ENCODE measurements at regions not wholly inside any gene's neighbourhood (a gene's known extent, or its start where the extent isn't known, plus 50 kb on each side); places are given as distances from the start of the nearest gene placed in this dataset.

GRCh38 chr5:89900346-89900745 lies 509.2 kb downstream of the CETN3 start:
- no peaks in the 10 kb centered on the region for H3K4me1 Mint-ChIP-seq (ENCODE audit: low read depth, unreplicated experiment)
- H3K9me3 Mint-ChIP-seq (ENCODE audit: unreplicated experiment) = peaks cover 3% of the 10 kb centered on the region
- no peaks in the 10 kb centered on the region for H3K27me3 ChIP-seq (ENCODE audit: insufficient read depth, low read length)
- H3K36me3 ChIP-seq (ENCODE audit: insufficient read depth, low read length) = no peaks in the 10 kb centered on the region
- no peak overlapping the region for H3K9ac ChIP-seq (ENCODE audit: low read length)
- no peak overlapping the region for H3K4me3 Mint-ChIP-seq (ENCODE audit: unreplicated experiment)
- TF ChIP-seq CTCF (IDR thresholded peaks at IDR 0.05; ENCODE audit: insufficient read depth, low read depth, low read length) (no peak), EZH2 (IDR thresholded peaks at IDR 0.05; ENCODE audit: insufficient read depth, low read length) (no peak)
- no peak overlapping the region for H3K27ac ChIP-seq (ENCODE audit: low read depth, low read length)
- FAIRE-seq = no peak
- H3K27ac Mint-ChIP-seq (ENCODE audit: unreplicated experiment) = no peak overlapping the region
- no peaks in the 10 kb centered on the region for H3K36me3 Mint-ChIP-seq (ENCODE audit: low read depth, unreplicated experiment)
- H4K20me1 ChIP-seq (ENCODE audit: insufficient read depth, low read length) = no peaks in the 10 kb centered on the region
- no peaks in the 10 kb centered on the region for H3K4me1 ChIP-seq (ENCODE audit: insufficient read depth, low read length)
- DNase-seq (ENCODE audit: low read depth) = no peak
- no peaks in the 10 kb centered on the region for H3K9me3 ChIP-seq (ENCODE audit: insufficient read depth, low read depth, low read length)
- H3K4me2 ChIP-seq (ENCODE audit: low read length) = no peak overlapping the region
- no peak overlapping the region for H2AFZ ChIP-seq (ENCODE audit: low read depth, low read length)
- H3K79me2 ChIP-seq (ENCODE audit: insufficient read depth, low read length) = no peaks in the 10 kb centered on the region
- no peak overlapping the region for H3K4me3 ChIP-seq (ENCODE audit: insufficient read depth, low read depth, low read length)
- no peaks in the 10 kb centered on the region for H3K27me3 Mint-ChIP-seq (ENCODE audit: low read depth, unreplicated experiment)

- Mint-ChIP-seq H3K36me3 (ENCODE audit: low read depth, unreplicated experiment) (no peaks in the 10 kb centered on the region), H3K27ac (ENCODE audit: unreplicated experiment) (no peak overlapping the region), H3K27me3 (ENCODE audit: low read depth, unreplicated experiment) (no peaks in the 10 kb centered on the region), H3K9me3 (ENCODE audit: unreplicated experiment) (peaks cover 3% of the 10 kb centered on the region), H3K4me1 (ENCODE audit: low read depth, unreplicated experiment) (no peaks in the 10 kb centered on the region), H3K4me3 (ENCODE audit: unreplicated experiment) (no peak overlapping the region)
- Histone ChIP-seq H3K79me2 (ENCODE audit: insufficient read depth, low read length) (no peaks in the 10 kb centered on the region), H3K27me3 (ENCODE audit: insufficient read depth, low read length) (no peaks in the 10 kb centered on the region), H3K27ac (ENCODE audit: low read depth, low read length) (no peak overlapping the region), H3K4me3 (ENCODE audit: insufficient read depth, low read depth, low read length) (no peak overlapping the region), H2AFZ (ENCODE audit: low read depth, low read length) (no peak overlapping the region), H3K36me3 (ENCODE audit: insufficient read depth, low read length) (no peaks in the 10 kb centered on the region), H3K9me3 (ENCODE audit: insufficient read depth, low read depth, low read length) (no peaks in the 10 kb centered on the region), H3K9ac (ENCODE audit: low read length) (no peak overlapping the region), H4K20me1 (ENCODE audit: insufficient read depth, low read length) (no peaks in the 10 kb centered on the region), H3K4me1 (ENCODE audit: insufficient read depth, low read length) (no peaks in the 10 kb centered on the region), H3K4me2 (ENCODE audit: low read length) (no peak overlapping the region)
- FAIRE-seq = no peak
- no peak for DNase-seq (ENCODE audit: low read depth)
- TF ChIP-seq CTCF (IDR thresholded peaks at IDR 0.05; ENCODE audit: insufficient read depth, low read depth, low read length) (no peak), EZH2 (IDR thresholded peaks at IDR 0.05; ENCODE audit: insufficient read depth, low read length) (no peak)
These were observed 510.0 kb downstream of the CETN3 start for GRCh38 chr5:89899559-89899958.

GRCh38 chr5:89893546-89893945 lies 516.0 kb downstream of the CETN3 start:
- no peaks in the 10 kb centered on the region for H3K36me3 ChIP-seq (ENCODE audit: insufficient read depth, low read length)
- DNase-seq (ENCODE audit: low read depth) = no peak
- TF ChIP-seq CTCF (IDR thresholded peaks at IDR 0.05; ENCODE audit: insufficient read depth, low read depth, low read length) (no peak), EZH2 (IDR thresholded peaks at IDR 0.05; ENCODE audit: insufficient read depth, low read length) (no peak)
- H3K9me3 ChIP-seq (ENCODE audit: insufficient read depth, low read depth, low read length) = peaks cover 4% of the 10 kb centered on the region
- H3K4me1 ChIP-seq (ENCODE audit: insufficient read depth, low read length) = no peaks in the 10 kb centered on the region
- no peak overlapping the region for H3K4me2 ChIP-seq (ENCODE audit: low read length)
- no peak overlapping the region for H3K9ac ChIP-seq (ENCODE audit: low read length)
- no peaks in the 10 kb centered on the region for H3K27me3 ChIP-seq (ENCODE audit: insufficient read depth, low read length)
- no peaks in the 10 kb centered on the region for H3K79me2 ChIP-seq (ENCODE audit: insufficient read depth, low read length)
- H4K20me1 ChIP-seq (ENCODE audit: insufficient read depth, low read length) = no peaks in the 10 kb centered on the region
- Mint-ChIP-seq H3K9me3 (ENCODE audit: unreplicated experiment) (peaks cover 12% of the 10 kb centered on the region), H3K4me3 (ENCODE audit: unreplicated experiment) (no peak overlapping the region), H3K27me3 (ENCODE audit: low read depth, unreplicated experiment) (no peaks in the 10 kb centered on the region), H3K27ac (ENCODE audit: unreplicated experiment) (no peak overlapping the region), H3K36me3 (ENCODE audit: low read depth, unreplicated experiment) (no peaks in the 10 kb centered on the region), H3K4me1 (ENCODE audit: low read depth, unreplicated experiment) (no peaks in the 10 kb centered on the region)
- H3K4me3 ChIP-seq (ENCODE audit: insufficient read depth, low read depth, low read length) = no peak overlapping the region
- H3K27ac ChIP-seq (ENCODE audit: low read depth, low read length) = no peak overlapping the region
- no peak overlapping the region for H2AFZ ChIP-seq (ENCODE audit: low read depth, low read length)
- FAIRE-seq = no peak
